ENCODE measurements at regions not wholly inside any gene's neighbourhood (a gene's known extent, or its start where the extent isn't known, plus 50 kb on each side); places are given as distances from the start of the nearest gene placed in this dataset.

GRCh38 chr3:177437513-177438337 is 240.4 kb upstream of the TBL1XR1 start:
- TF ChIP-seq POLR2AphosphoS5 (IDR thresholded peaks at IDR 0.05; ENCODE audit: low read depth, low read length): no peak
- no peak for TF ChIP-seq TAF1 (IDR thresholded peaks at IDR 0.05; ENCODE audit: borderline replicate concordance, insufficient read depth, low read length)
- no peak for TF ChIP-seq FOXP2 (optimal IDR thresholded peaks at IDR 0.05; ENCODE audit: borderline replicate concordance, extremely low read depth, extremely low read length, insufficient read depth)
- TF ChIP-seq REST (IDR thresholded peaks at IDR 0.05; ENCODE audit: insufficient read depth in 1 of 2, low read depth in 2 of 2, low read length in 2 of 2): no peak
